Mammary epithelial cell (primary cell): ENCODE measurements at regions not wholly inside any gene's neighbourhood (a gene's known extent, or its start where the extent isn't known, plus 50 kb on each side); places are given as distances from the start of the nearest gene placed in this dataset.

Source experiments
- EZH2 ChIP-seq: IDR thresholded peaks from 2 replicates; pipeline ENCODE4 v1.6.1; 2012; ENCODE audit warnings: low read length, inconsistent platforms, borderline replicate concordance
- TF ChIP-seq, protein P1 (sequence below), 2 donors: IDR thresholded peaks in 1 of 2; conservative IDR thresholded peaks in 1 of 2; 2 replicates each; pipeline ENCODE4 v1.5.1; 2011 to 2012; ENCODE audit warnings: inconsistent platforms in 2 of 2, low read length in 2 of 2, mild to moderate bottlenecking in 2 of 2, control low read depth in 1 of 2, low read depth in 1 of 2; ENCODE audit not compliant: insufficient read depth in 1 of 2; ENCODE audit errors: extremely low read depth in 1 of 2

DNA sequence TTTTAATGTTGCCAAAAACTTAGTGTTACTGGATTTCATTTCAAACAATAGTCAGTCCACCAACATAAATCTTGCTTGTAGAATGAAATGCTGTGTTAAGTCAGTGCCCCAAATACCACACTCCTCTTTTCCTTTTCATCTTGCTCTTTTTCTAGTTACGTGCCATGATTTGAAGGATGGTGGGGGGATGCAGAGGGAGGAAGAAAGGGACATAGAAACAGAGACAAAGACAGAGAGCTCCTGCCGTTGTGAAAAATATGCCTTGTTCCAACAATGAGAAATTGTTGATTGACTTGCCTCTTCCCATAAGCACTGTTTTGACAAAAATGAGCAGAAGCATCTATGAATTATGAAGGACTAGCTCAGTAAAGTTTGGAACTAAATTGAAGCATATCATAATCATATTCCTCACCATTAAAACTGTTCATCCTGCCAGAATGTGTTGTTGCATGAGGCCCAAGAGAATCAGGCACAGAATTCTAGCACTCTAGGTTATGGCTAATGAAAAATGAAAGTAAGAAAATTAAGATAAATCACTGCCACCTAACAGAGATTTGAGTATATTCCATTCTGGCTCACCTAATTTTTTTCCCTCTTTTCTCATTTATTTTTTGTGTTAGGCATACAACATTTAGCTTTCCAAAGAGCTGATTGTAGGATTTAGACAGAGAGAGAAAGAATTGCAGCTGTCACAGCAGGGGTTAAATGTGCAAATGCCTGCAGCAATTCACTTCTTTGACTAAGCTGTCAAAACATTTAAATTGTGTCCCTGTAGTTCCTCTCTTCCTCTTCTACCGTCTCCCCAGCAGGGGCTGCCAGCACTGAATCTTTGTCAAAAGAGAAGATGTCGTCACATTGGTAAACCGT is 111.6 kb upstream of the PTPN13 start:
- TF ChIP-seq EZH2, result no peak
- TF ChIP-seq, protein P1, sequence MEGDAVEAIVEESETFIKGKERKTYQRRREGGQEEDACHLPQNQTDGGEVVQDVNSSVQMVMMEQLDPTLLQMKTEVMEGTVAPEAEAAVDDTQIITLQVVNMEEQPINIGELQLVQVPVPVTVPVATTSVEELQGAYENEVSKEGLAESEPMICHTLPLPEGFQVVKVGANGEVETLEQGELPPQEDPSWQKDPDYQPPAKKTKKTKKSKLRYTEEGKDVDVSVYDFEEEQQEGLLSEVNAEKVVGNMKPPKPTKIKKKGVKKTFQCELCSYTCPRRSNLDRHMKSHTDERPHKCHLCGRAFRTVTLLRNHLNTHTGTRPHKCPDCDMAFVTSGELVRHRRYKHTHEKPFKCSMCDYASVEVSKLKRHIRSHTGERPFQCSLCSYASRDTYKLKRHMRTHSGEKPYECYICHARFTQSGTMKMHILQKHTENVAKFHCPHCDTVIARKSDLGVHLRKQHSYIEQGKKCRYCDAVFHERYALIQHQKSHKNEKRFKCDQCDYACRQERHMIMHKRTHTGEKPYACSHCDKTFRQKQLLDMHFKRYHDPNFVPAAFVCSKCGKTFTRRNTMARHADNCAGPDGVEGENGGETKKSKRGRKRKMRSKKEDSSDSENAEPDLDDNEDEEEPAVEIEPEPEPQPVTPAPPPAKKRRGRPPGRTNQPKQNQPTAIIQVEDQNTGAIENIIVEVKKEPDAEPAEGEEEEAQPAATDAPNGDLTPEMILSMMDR (conservative IDR thresholded peaks at IDR 0.05 in 1 of 2, IDR thresholded peaks at IDR 0.05 in 1 of 2; ENCODE audit: extremely low read depth in 1 of 2, insufficient read depth in 1 of 2, low read depth in 1 of 2, low read length in 2 of 2), result peak in 1 of 2 donors; percentile 18
